ENCODE measurements at regions not wholly inside any gene's neighbourhood (a gene's known extent, or its start where the extent isn't known, plus 50 kb on each side); places are given as distances from the start of the nearest gene placed in this dataset.
A peak's percentile ranks its signal among the peaks of the same experiment; 100 is the strongest.

GRCh38 chr21:35768187-35768586 is 292.1 kb downstream of the SETD4 start:
- intact Hi-C loops (cut with DNase I) = no loop called here
- Histone ChIP-seq H3K4me3 (no peak overlapping the region), H3K9me3 (no peaks in the 10 kb centered on the region), H3K4me1 (peaks cover 0 to 7% (median 0%) of the 10 kb centered on the region in 9 donors), H3K36me3 (no peaks in the 10 kb centered on the region), H3K27me3 (peaks cover 0 to 3% (median 0%) of the 10 kb centered on the region in 7 donors), H3K27ac (peak overlapping the region in 3 of 10 donors; percentile 31 to 67 (median 43))
- TF ChIP-seq, protein P1, sequence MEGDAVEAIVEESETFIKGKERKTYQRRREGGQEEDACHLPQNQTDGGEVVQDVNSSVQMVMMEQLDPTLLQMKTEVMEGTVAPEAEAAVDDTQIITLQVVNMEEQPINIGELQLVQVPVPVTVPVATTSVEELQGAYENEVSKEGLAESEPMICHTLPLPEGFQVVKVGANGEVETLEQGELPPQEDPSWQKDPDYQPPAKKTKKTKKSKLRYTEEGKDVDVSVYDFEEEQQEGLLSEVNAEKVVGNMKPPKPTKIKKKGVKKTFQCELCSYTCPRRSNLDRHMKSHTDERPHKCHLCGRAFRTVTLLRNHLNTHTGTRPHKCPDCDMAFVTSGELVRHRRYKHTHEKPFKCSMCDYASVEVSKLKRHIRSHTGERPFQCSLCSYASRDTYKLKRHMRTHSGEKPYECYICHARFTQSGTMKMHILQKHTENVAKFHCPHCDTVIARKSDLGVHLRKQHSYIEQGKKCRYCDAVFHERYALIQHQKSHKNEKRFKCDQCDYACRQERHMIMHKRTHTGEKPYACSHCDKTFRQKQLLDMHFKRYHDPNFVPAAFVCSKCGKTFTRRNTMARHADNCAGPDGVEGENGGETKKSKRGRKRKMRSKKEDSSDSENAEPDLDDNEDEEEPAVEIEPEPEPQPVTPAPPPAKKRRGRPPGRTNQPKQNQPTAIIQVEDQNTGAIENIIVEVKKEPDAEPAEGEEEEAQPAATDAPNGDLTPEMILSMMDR (IDR thresholded peaks at IDR 0.05) = no peak
- 65 to 74% methylated on average over 2 of the region's 2 CpGs for WGBS, 2 donors
- DNase-seq (no peak), ATAC-seq (peak in 3 of 8 donors; percentile 29 to 60 (median 40))

- TF ChIP-seq, protein P1 (IDR thresholded peaks at IDR 0.05) = no peak
- intact Hi-C loops (cut with DNase I) = no loop called here
- no peak for DNase-seq
Measured at GRCh38 chr21:35764586-35764985, 295.7 kb downstream of the SETD4 start.

GRCh38 chr21:35764077-35764476 is 296.2 kb downstream of the SETD4 start:
- H3K4me1 ChIP-seq = no peaks in the 10 kb centered on the region
- DNase-seq (no peak), ATAC-seq (no peak)
- TF ChIP-seq, protein P1 (IDR thresholded peaks at IDR 0.05) = no peak
- no peaks in the 10 kb centered on the region for H3K36me3 ChIP-seq
- intact Hi-C loops (cut with DNase I) = no loop called here
- H3K4me3 ChIP-seq = no peak overlapping the region
- H3K27ac ChIP-seq = no peak overlapping the region
- WGBS, 2 donors = 90 to 94% methylated on average over 3 of the region's 3 CpGs
- H3K27me3 ChIP-seq = peaks cover 0 to 6% (median 0%) of the 10 kb centered on the region in 7 donors
- H3K9me3 ChIP-seq = no peaks in the 10 kb centered on the region

More at GRCh38 chr21:35764586-35764985, 295.7 kb downstream of the SETD4 start:
- Histone ChIP-seq H3K9me3 (no peaks in the 10 kb centered on the region), H3K27me3 (peaks cover 0 to 6% (median 0%) of the 10 kb centered on the region in 7 donors), H3K27ac (no peak overlapping the region), H3K36me3 (no peaks in the 10 kb centered on the region), H3K4me1 (no peaks in the 10 kb centered on the region), H3K4me3 (no peak overlapping the region)
- no peak for ATAC-seq

- no peaks in the 10 kb centered on the region for H3K4me1 ChIP-seq
- TF ChIP-seq, protein P1 (IDR thresholded peaks at IDR 0.05) = no peak
- intact Hi-C loops (cut with DNase I) = no loop called here
- ATAC-seq = peak in 3 of 8 donors; percentile 39 to 58 (median 46)
- H3K27ac ChIP-seq = peak overlapping the region in 3 of 10 donors; percentile 29 to 63 (median 36)
- no peaks in the 10 kb centered on the region for H3K36me3 ChIP-seq
- H3K27me3 ChIP-seq = peaks cover 0 to 35% (median 10%) of the 10 kb centered on the region in 7 donors
- peaks cover 0 to 8% (median 0%) of the 10 kb centered on the region in 11 donors for H3K9me3 ChIP-seq
- no peak overlapping the region for H3K4me3 ChIP-seq
- 70 to 75% methylated on average over 2 of the region's 2 CpGs for WGBS, 2 donors
- no peak for DNase-seq
Measured at GRCh38 chr21:35754583-35754982, 305.7 kb downstream of the SETD4 start.

All from heart right ventricle (tissue), 16 donors.